Inferior parietal cortex (tissue), 1 donor: ENCODE measurements at regions not wholly inside any gene's neighbourhood (a gene's known extent, or its start where the extent isn't known, plus 50 kb on each side); places are given as distances from the start of the nearest gene placed in this dataset.

Experiments used
- DNase-seq: peaks from one replicate; pipeline ENCODE4 v3.0.0-alpha.2; 2016; ENCODE audit errors: extremely low spot score

GRCh38 chr22:27472975-27473374 lies 328.6 kb downstream of the MN1 start:
- DNase-seq: no peak

- DNase-seq: no peak
Measured at GRCh38 chr22:27473533-27473932, 328.0 kb downstream of the MN1 start.

GRCh38 chr22:27474112-27474571 lies 327.4 kb downstream of the MN1 start:
- DNase-seq: no peak

- DNase-seq: no peak
Measured at GRCh38 chr22:27474711-27475547, 326.6 kb downstream of the MN1 start.

GRCh38 chr22:27475548-27475897 lies 326.0 kb downstream of the MN1 start:
- no peak for DNase-seq

GRCh38 chr22:27476318-27476717 lies 325.2 kb downstream of the MN1 start:
- no peak for DNase-seq

- DNase-seq: no peak
Measured at GRCh38 chr22:27476729-27477128, 324.8 kb downstream of the MN1 start.

- DNase-seq: no peak
Measured at GRCh38 chr22:27477171-27477570, 324.4 kb downstream of the MN1 start.

GRCh38 chr22:27480487-27480886 lies 321.1 kb downstream of the MN1 start:
- DNase-seq: peak; percentile 70

- DNase-seq: no peak
Measured at GRCh38 chr22:27482402-27482801, 319.2 kb downstream of the MN1 start.

GRCh38 chr22:27483095-27483785 lies 318.3 kb downstream of the MN1 start:
- no peak for DNase-seq

- DNase-seq: no peak
Measured at GRCh38 chr22:27485842-27486241, 315.7 kb downstream of the MN1 start.

GRCh38 chr22:27487600-27488452 lies 313.7 kb downstream of the MN1 start:
- no peak for DNase-seq

GRCh38 chr22:27488456-27489177 lies 312.9 kb downstream of the MN1 start:
- no peak for DNase-seq

- DNase-seq: no peak
Measured at GRCh38 chr22:27489178-27489675, 312.3 kb downstream of the MN1 start.

- no peak for DNase-seq
Measured at GRCh38 chr22:27490080-27490479, 311.5 kb downstream of the MN1 start.

GRCh38 chr22:27491888-27492287 lies 309.7 kb downstream of the MN1 start:
- DNase-seq: no peak

- DNase-seq: no peak
Measured at GRCh38 chr22:27492566-27493201, 308.9 kb downstream of the MN1 start.

- DNase-seq: no peak
Measured at GRCh38 chr22:27493796-27494195, 307.8 kb downstream of the MN1 start.

GRCh38 chr22:27494785-27495184 lies 306.8 kb downstream of the MN1 start:
- no peak for DNase-seq

- no peak for DNase-seq
Measured at GRCh38 chr22:27495325-27495724, 306.2 kb downstream of the MN1 start.
